ENCODE measurements at regions not wholly inside any gene's neighbourhood (a gene's known extent, or its start where the extent isn't known, plus 50 kb on each side); places are given as distances from the start of the nearest gene placed in this dataset.

- TF ChIP-seq EGR1 (IDR thresholded peaks at IDR 0.05; ENCODE audit: borderline replicate concordance, low read depth, low read length) (no peak), CREB1 (IDR thresholded peaks at IDR 0.05) (no peak), SIN3A (conservative IDR thresholded peaks at IDR 0.05 in 1 of 2, IDR thresholded peaks at IDR 0.05 in 1 of 2; ENCODE audit: low read depth in 1 of 2, low read length in 2 of 2) (no peak), PHF8 (conservative IDR thresholded peaks at IDR 0.05; ENCODE audit: low read depth, low read length) (no peak), CEBPB (IDR thresholded peaks at IDR 0.05; ENCODE audit: low read depth, low read length) (no peak), KDM4A (IDR thresholded peaks at IDR 0.05; ENCODE audit: low read depth, low read length, severe bottlenecking) (no peak)
These were observed 1018.4 kb downstream of the TMEM182 start (continued) for GRCh38 chr2:103780088-103780702.

Data from H1 (cell line).